Thyroid gland (tissue), 4 donors: ENCODE measurements at regions not wholly inside any gene's neighbourhood (a gene's known extent, or its start where the extent isn't known, plus 50 kb on each side); places are given as distances from the start of the nearest gene placed in this dataset.

Experiments used
- CTCF ChIP-seq, 6 experiments: fragments of 200-600 bp in 3 of 6; fragments of 450-650 bp in 3 of 6; sonication (generic) in 3 of 6; IDR thresholded peaks; one replicate each; pipeline ENCODE4 v1.5.1; 2016 to 2019; ENCODE audit warnings: antibody characterized with exemption in 6 of 6, mild to moderate bottlenecking in 2 of 6, inconsistent platforms in 1 of 6, moderate library complexity in 1 of 6
- POLR2A ChIP-seq, 2 donors: fragments of 450-650 bp; IDR thresholded peaks; one replicate each; pipeline ENCODE4 v1.6.1; 2017; ENCODE audit warnings: antibody characterized with exemption in 2 of 2, mild to moderate bottlenecking in 2 of 2, moderate library complexity in 1 of 2

- TF ChIP-seq CTCF (IDR thresholded peaks at IDR 0.05), result no peak
- no peak for TF ChIP-seq POLR2A (IDR thresholded peaks at IDR 0.05)
Measured at GRCh38 chr12:58034311-58034710, 92.9 kb downstream of the ATP23 start.
